T47D (cell line): ENCODE measurements at regions not wholly inside any gene's neighbourhood (a gene's known extent, or its start where the extent isn't known, plus 50 kb on each side); places are given as distances from the start of the nearest gene placed in this dataset.
"Not testable (repeated sequence)": the region's sequence is repeated elsewhere in the genome, so short reads cannot be mapped to it uniquely, and the experiment has no call there.

Source experiments
- DNase-seq, 2 experiments: peaks; one replicate each; pipeline versions ENCODE4 v3.0.0 to v3.0.0-alpha.2; 2011 to 2012; ENCODE audit warnings: low read depth in 1 of 2, low spot score in 1 of 2
- JUND ChIP-seq: IDR thresholded peaks from 2 replicates; pipeline ENCODE4 v1.6.1; 2012; ENCODE audit warnings: low read depth
- in situ Hi-C: cut with HindIII; loops from 2 replicates; pipeline ENCODE4 v1.10.0; 2016; ENCODE audit warnings: low sequenced_read_pairs, low pct_unique_long_range_greater_than_20kb

DNA sequence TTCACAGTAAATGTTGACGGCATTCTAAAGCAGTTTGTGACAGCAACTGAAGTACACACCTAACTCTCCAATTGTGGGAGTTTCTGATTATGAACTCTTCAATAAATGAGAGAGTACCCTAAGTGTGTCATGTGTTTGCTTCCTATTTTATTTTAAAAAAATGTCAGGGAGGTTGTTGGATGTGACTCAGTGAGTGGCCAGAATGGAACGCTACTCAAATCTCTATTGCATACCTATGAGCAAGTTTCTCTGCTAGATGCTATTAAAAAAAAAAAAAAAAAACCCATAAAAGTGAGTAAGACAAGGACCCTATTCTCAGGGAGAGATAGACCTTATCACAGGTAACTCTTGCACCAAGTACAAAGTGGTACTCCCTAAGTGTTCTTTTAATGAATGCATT is 256.6 kb downstream of the BTG1 start:
- TF ChIP-seq JUND: no peak
- no peak for DNase-seq
- in situ Hi-C loops: no loop called here

DNA sequence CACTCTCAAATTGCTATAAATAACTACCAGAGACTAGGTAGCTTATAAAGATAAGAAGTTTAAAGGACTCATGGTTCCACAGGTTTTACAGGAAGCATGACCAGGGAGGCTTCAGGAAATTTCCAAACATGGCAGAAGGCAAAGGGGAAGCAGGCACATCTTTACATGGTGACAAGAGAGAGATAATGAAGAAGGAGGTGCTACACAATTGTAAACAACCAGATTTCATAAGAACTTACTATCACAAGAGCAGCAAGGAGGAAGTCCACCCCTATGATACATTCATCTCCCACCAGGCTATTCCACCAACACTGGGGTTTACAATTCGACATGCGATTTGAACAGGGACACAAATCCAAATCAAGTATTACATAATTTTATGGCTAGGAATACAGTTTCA is 257.7 kb downstream of the BTG1 start:
- no peak for TF ChIP-seq JUND
- DNase-seq: no peak
- in situ Hi-C loops: no loop called here

DNA sequence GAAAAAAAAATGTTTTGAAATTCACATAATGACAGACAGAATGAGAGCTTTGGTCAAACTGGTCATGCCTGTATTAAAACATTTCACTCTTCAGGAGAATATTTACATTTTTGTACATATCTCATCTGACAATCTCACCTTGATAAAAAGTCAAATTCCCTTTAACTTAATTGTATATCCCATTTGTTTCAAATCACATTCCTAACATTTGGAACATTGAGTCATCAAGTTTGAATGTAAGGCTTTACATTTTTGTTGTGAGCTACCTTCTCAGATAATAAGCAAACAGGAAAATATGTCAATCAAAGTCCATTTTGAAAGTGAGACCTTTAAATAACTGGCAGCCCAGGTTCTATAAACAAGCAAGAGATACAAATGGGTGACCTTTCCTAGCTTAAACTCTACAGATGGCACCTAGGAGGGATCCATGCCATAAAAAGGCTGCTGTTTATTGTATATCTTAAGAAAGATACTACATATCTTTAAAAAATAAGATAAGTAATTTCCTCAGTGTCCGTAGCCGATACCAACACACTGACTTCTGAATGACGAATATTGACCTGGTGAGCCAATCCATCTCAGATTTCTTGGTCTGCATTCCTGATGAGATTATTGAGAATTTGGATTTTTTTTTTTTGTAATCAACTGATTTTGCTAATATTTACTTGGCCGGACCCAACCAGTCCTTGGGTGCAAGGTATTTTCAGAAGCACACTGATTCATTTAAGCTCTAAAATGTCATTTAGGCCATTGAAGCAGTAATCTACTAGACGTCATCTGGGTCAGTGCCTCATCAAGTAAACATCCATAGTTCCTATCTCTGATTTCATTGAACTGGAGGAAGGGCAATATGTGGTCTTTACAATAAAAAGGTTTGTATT is 259.6 kb downstream of the BTG1 start:
- in situ Hi-C loops: no loop called here
- no peak for TF ChIP-seq JUND
- DNase-seq: peak in 1 of 2 experiments; percentile 20

- in situ Hi-C loops: no loop called here
- TF ChIP-seq JUND: no peak
- no peak for DNase-seq
Measured at GRCh38 chr12:91884230-91884629, 261.4 kb downstream of the BTG1 start.

DNA sequence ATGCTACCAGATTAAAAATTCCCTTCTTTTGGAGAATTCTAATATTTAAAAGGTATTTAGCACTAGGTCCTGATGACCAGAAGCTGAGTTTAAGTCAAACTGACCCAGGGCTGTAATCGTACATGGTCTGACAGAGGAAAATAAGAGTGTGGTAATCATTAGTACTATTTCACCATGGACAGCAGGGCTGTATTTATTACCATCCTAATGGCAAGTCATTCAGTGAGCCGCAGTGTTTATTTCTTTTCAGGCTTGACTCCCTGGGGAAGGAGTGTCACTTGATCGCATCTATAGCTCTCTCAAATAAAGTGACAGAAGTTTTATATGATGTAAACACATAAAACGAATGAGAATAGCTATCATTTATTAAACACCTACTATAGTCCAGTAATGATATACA is 261.8 kb downstream of the BTG1 start:
- in situ Hi-C loops: no loop called here
- no peak for TF ChIP-seq JUND
- DNase-seq: no peak

- no peak for TF ChIP-seq JUND
- in situ Hi-C loops: no loop called here
- no peak for DNase-seq
Measured at GRCh38 chr12:91882910-91883309, 262.7 kb downstream of the BTG1 start.

GRCh38 chr12:91880528-91880927 is 265.1 kb downstream of the BTG1 start:
- in situ Hi-C loops: no loop called here
- no peak for DNase-seq
- TF ChIP-seq JUND: no peak

DNA sequence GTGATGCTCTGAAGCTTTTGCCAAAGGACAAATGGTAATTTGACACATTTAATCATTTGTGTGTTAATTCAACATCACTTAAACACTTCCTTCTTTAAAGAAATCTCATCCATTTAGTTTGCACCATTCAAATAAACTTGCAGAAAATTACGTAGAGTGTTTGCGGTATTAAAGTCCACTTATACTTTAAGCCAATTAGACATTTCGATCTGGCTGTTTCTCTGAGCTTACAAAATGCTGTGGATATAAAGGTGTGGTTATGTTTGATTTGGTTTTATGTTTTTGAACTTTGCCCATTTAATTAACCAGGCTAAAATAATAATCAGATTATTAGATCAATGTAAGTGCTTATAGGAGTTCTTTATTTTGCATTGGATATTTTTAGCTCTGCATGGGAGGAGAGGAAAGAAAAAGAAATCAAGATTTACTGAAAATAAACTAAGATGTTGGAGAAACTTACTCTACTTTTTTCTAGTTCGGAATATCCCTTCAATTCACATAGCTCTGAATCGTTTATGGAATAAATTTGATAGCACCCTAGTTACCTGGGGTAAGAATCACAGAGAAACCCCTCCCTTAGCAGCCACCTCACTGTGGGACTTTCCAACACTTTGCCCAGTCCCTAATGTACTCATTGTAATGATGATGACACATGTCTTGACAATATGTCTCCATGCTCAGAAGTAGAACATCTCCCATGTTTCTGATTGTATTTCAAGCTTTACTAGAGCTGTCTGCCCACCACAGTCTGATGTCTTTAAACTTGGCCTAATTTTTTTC is 268.0 kb downstream of the BTG1 start:
- in situ Hi-C loops: no loop called here
- no peak for DNase-seq
- TF ChIP-seq JUND: no peak

GRCh38 chr12:91877022-91877421 is 268.6 kb downstream of the BTG1 start:
- in situ Hi-C loops: no loop called here
- no peak for DNase-seq
- no peak for TF ChIP-seq JUND

DNA sequence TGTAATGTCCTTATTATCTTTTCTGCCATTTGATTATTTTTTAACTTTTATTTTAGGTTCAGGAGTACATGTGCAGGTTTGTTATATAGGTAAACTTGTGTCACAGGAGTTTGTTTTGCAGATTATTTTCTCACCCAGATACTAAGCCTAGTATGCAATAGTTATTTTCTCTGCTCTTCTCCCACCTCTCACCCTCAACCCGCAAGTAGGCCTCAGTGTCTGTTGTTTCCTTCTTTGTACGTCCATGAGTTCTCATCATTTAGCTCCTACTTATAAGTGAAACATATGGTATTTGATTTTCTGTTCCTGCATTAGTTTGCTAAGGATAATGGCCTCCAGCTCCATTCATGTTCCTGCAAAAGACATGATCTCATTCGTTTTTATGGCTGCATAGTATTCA is 270.0 kb downstream of the BTG1 start:
- DNase-seq, in situ Hi-C loops: not testable (repeated sequence)

DNA sequence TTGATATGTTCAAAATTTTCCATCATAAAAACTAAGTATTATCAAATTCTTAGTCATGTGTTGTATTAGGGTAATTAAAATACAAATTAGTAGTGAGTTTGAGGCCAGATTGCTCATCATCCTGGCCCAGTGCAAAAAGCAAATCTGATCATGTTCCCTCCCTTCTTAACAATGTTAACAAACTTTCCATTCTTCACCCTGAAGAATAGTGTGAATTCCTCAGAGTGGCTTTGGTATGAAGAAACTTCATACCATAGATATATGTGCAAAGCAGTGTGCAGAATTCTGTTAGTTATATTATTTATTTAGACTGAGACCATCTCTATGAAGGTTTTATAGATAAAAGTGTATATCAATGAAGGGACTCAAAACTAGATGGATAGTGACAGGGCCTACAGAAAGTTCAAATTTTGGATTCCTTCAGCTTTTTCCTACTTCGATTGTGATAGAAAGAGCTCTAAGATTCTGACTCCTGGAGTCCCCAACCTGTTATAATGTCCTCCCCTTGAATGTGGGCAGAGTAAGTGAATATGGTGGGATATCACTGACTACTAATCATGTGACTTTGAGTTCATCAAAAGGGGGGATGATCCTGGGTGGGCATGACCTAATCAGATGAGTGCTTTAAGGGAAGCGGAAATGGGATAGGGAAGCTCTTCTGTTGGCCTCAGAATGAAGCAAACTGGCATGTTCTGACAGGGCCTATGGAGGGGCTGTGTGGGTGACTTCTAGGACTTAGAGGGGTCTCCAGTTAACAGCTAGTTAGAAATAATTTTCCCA is 271.4 kb downstream of the BTG1 start:
- TF ChIP-seq JUND: no peak
- in situ Hi-C loops: no loop called here
- DNase-seq: no peak

DNA sequence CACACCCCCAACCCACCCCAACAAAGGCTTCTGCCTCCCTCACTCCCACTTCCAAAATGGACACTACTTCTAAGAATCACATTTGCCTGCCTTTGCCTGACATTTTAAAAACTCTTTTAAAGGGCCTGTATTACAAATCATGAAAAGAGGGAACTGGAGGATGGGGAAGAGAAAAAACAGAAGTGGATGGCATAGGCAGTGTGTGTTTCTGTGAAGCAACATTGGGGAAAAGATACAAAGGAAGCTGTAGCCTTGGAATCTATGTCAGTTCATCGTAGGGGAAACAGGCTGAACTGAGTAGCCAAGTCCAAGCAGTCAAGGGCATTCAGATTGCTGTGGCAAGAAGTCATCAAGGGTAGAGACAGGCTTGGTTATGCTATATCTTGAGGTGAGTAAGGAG is 273.9 kb downstream of the BTG1 start:
- in situ Hi-C loops: no loop called here
- TF ChIP-seq JUND: no peak
- no peak for DNase-seq
